OCI-LY1 (cell line): ENCODE measurements at regions not wholly inside any gene's neighbourhood (a gene's known extent, or its start where the extent isn't known, plus 50 kb on each side); places are given as distances from the start of the nearest gene placed in this dataset.

Source experiments
- H2AFZ ChIP-seq: fragments of 200-600 bp; sonication (generic), shearing (Covaris generic); 2 replicates; pipeline ENCODE4 v1.6.0; 2014; ENCODE audit warnings: antibody characterized with exemption, mild to moderate bottlenecking, low read length
- H3F3A ChIP-seq: fragments of 200-600 bp; sonication (generic), shearing (Covaris generic); 2 replicates; pipeline ENCODE4 v1.6.0; 2014; ENCODE audit warnings: mild to moderate bottlenecking, antibody characterized with exemption, low read length, moderate library complexity; ENCODE audit not compliant: insufficient read depth
- H3K27ac ChIP-seq: fragments of 200-600 bp; sonication (generic); 2 replicates; pipeline ENCODE4 v1.5.1; 2014; ENCODE audit warnings: low read length, mixed run types, mild to moderate bottlenecking, low read depth; ENCODE audit not compliant: poor library complexity, severe bottlenecking
- H3K27me3 ChIP-seq: fragments of 200-600 bp; sonication (generic); 2 replicates; pipeline ENCODE4 v1.6.0; 2014; ENCODE audit warnings: antibody characterized with exemption, mild to moderate bottlenecking, low read length, moderate library complexity; ENCODE audit not compliant: insufficient read depth
- H3K36me3 ChIP-seq: fragments of 200-600 bp; sonication (generic); 2 replicates; pipeline ENCODE4 v1.6.1; 2014; ENCODE audit warnings: mild to moderate bottlenecking, antibody characterized with exemption, low read length, moderate library complexity, mixed read lengths; ENCODE audit not compliant: insufficient read depth
- H3K4me1 ChIP-seq: fragments of 200-600 bp; sonication (generic); 2 replicates; pipeline ENCODE4 v1.5.1; 2014; ENCODE audit warnings: mild to moderate bottlenecking, low read length, moderate library complexity; ENCODE audit not compliant: insufficient read depth, severe bottlenecking
- H3K4me2 ChIP-seq: fragments of 200-600 bp; sonication (generic), shearing (Covaris generic); 2 replicates; pipeline ENCODE4 v1.6.1; 2014; ENCODE audit warnings: low read length
- H3K4me3 ChIP-seq: fragments of 200-600 bp; sonication (generic); 2 replicates; pipeline ENCODE4 v1.5.1; 2014; ENCODE audit warnings: low read length, low read depth, mild to moderate bottlenecking, mixed read lengths; ENCODE audit not compliant: poor library complexity, severe bottlenecking
- H3K79me2 ChIP-seq: fragments of 200-600 bp; shearing (Covaris generic); 2 replicates; pipeline ENCODE4 v1.6.1; 2016; ENCODE audit warnings: mixed run types, low read length, mixed read lengths; ENCODE audit not compliant: insufficient read depth
- H3K9ac ChIP-seq: fragments of 200-600 bp; sonication (generic), shearing (Covaris generic); 2 replicates; pipeline ENCODE4 v1.6.1; 2014; ENCODE audit warnings: mild to moderate bottlenecking, low read length, mixed read lengths
- H3K9me2 ChIP-seq: fragments of 200-600 bp; sonication (generic), shearing (Covaris generic); 2 replicates; pipeline ENCODE4 v1.6.1; 2014; ENCODE audit warnings: low read depth, mild to moderate bottlenecking, low read length, mixed read lengths
- H3K9me3 ChIP-seq: fragments of 200-600 bp; shearing (Covaris generic); 2 replicates; pipeline ENCODE4 v1.6.1; 2014; ENCODE audit warnings: low read length, mixed read lengths
- H4K20me1 ChIP-seq: fragments of 200-600 bp; sonication (generic), shearing (Covaris generic); 2 replicates; pipeline ENCODE4 v1.6.0; 2016; ENCODE audit warnings: mild to moderate bottlenecking, low read length; ENCODE audit not compliant: insufficient read depth
- EZH2 ChIP-seq: fragments of 200-600 bp; sonication (generic), shearing (Covaris generic); IDR thresholded peaks from 2 replicates; pipeline ENCODE4 v1.8.0; 2017; ENCODE audit warnings: borderline replicate concordance, mixed run types, mild to moderate bottlenecking, antibody characterized with exemption, low read length, moderate library complexity, mixed read lengths
- TF ChIP-seq, protein P1 (sequence below): fragments of 200-600 bp; sonication (generic), shearing (Covaris generic); IDR thresholded peaks from 2 replicates; pipeline ENCODE4 v1.5.1; 2017; ENCODE audit warnings: mild to moderate bottlenecking, antibody characterized with exemption, low read length, moderate library complexity, mixed read lengths

DNA sequence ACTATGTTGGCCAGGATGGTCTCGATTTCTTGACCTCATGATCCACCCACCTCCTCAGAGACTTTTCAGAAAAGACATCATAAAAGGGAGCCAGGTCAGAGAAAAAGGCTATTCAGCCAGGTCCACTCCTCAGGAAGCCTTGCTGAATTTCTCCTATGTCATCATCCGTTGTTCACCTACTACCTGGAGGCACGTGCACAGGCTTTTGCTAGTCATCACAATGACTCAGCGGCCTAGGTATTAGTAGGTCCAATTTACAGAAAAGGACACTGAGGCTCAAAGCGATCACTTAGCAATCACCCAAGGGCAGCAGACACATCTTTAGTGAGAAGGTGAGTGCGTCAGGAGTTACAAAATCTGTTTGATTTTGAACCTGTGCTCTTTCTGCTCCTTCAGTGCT lies 72.3 kb upstream of the RAD23B start:
- Histone ChIP-seq H3K9me3 (no peaks in the 10 kb centered on the region), H3K9ac (no peak overlapping the region), H3K27me3 (no peaks in the 10 kb centered on the region; the same call in 1 of the 2 replicates), H3K9me2 (no peaks in the 10 kb centered on the region), H3K27ac (no peak overlapping the region), H3K36me3 (no peaks in the 10 kb centered on the region), H3K4me1 (no peaks in the 10 kb centered on the region), H3K4me3 (no peak overlapping the region), H4K20me1 (no peaks in the 10 kb centered on the region), H3K79me2 (no peaks in the 10 kb centered on the region), H3K4me2 (no peak overlapping the region), H2AFZ (no peak overlapping the region), H3F3A (no peaks in the 10 kb centered on the region)
- no peak for TF ChIP-seq EZH2
- TF ChIP-seq, protein P1, sequence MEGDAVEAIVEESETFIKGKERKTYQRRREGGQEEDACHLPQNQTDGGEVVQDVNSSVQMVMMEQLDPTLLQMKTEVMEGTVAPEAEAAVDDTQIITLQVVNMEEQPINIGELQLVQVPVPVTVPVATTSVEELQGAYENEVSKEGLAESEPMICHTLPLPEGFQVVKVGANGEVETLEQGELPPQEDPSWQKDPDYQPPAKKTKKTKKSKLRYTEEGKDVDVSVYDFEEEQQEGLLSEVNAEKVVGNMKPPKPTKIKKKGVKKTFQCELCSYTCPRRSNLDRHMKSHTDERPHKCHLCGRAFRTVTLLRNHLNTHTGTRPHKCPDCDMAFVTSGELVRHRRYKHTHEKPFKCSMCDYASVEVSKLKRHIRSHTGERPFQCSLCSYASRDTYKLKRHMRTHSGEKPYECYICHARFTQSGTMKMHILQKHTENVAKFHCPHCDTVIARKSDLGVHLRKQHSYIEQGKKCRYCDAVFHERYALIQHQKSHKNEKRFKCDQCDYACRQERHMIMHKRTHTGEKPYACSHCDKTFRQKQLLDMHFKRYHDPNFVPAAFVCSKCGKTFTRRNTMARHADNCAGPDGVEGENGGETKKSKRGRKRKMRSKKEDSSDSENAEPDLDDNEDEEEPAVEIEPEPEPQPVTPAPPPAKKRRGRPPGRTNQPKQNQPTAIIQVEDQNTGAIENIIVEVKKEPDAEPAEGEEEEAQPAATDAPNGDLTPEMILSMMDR: no peak

DNA sequence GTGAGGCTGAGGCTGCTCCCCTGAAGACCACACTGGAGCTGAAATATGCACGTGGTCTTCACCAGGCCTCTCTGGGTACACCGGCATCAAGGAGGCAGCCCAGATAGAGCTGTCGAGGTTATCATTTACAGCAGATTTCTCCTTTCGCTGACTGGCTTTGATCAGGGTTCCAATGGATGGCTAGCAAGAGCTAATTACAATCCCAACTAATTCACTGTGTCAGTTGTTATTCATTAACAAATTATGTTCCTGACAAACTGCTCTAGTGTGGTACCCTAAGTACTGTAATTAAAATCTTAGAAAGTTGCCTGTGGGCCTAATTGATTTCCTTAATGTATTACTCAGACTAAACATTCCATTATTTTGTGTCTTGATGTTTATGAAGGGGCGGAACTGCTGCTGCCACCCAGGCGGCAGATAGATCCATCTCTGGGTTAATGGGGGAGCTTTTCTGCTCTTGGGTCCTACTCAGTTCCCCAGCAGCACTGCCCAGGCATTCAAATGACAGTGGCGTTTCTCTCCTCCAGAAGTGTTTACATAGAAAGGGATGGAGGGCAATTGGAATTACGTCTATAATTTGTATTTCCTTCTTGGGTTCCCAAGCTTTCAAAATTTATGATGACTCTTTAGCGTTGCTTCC lies 71.7 kb upstream of the RAD23B start:
- Histone ChIP-seq H3K9ac (no peak overlapping the region), H3K27ac (no peak overlapping the region), H3K9me2 (no peaks in the 10 kb centered on the region), H3K4me2 (no peak overlapping the region), H3K27me3 (no peaks in the 10 kb centered on the region; the same call in 1 of the 2 replicates), H3F3A (no peaks in the 10 kb centered on the region), H3K79me2 (no peaks in the 10 kb centered on the region), H3K4me1 (no peaks in the 10 kb centered on the region), H3K9me3 (no peaks in the 10 kb centered on the region), H3K4me3 (no peak overlapping the region), H4K20me1 (no peaks in the 10 kb centered on the region), H3K36me3 (no peaks in the 10 kb centered on the region), H2AFZ (no peak overlapping the region)
- TF ChIP-seq, protein P1: no peak
- no peak for TF ChIP-seq EZH2

DNA sequence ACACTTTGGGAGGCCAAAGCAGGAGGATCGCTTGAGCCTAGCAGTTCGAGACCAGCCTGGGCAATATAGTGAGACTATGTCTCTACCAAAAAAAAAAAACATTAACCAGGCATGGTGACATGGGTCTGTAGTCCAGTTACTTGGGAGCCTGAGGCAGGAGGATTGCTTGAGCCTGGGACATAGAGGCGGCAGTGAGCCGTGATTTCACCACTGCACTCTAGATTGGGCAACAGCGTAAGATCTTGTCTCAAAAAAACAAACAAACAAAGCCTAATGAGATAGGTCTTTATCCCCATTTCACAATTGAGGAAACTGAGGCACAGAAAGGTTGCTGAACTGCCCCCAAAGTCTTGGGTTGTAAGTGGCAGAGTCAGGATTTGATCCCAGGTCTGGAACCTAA lies 70.5 kb upstream of the RAD23B start:
- no peak for TF ChIP-seq EZH2
- TF ChIP-seq, protein P1: no peak
- Histone ChIP-seq H3K9me2 (no peaks in the 10 kb centered on the region), H3K9me3 (no peaks in the 10 kb centered on the region), H4K20me1 (no peaks in the 10 kb centered on the region), H3K36me3 (no peaks in the 10 kb centered on the region), H3K4me3 (no peak overlapping the region), H3K4me2 (no peak overlapping the region), H3K79me2 (no peaks in the 10 kb centered on the region), H3K27ac (no peak overlapping the region), H3F3A (no peaks in the 10 kb centered on the region), H3K27me3 (no peaks in the 10 kb centered on the region; the same call in 1 of the 2 replicates), H2AFZ (no peak overlapping the region), H3K4me1 (no peaks in the 10 kb centered on the region), H3K9ac (no peak overlapping the region)
